Muscle of leg (tissue), 3 donors: ENCODE measurements at regions not wholly inside any gene's neighbourhood (a gene's known extent, or its start where the extent isn't known, plus 50 kb on each side); places are given as distances from the start of the nearest gene placed in this dataset.
A peak's percentile ranks its signal among the peaks of the same experiment; 100 is the strongest.
"Not testable (repeated sequence)": the region's sequence is repeated elsewhere in the genome, so short reads cannot be mapped to it uniquely, and the experiment has no call there.

Source experiments
- DNase-seq: peaks from one replicate; pipeline ENCODE4 v3.0.0; 2013
- H3K27ac ChIP-seq: one replicate; pipeline ENCODE4 v1.5.1; 2013; ENCODE audit warnings: mild to moderate bottlenecking, low read length, control low read depth
- H3K27me3 ChIP-seq: one replicate; pipeline ENCODE4 v1.6.1; 2013; ENCODE audit warnings: low read length; ENCODE audit not compliant: control insufficient read depth, insufficient read depth
- H3K36me3 ChIP-seq: one replicate; pipeline ENCODE4 v1.6.1; 2013; ENCODE audit warnings: low read length; ENCODE audit not compliant: control insufficient read depth, insufficient read depth
- H3K4me1 ChIP-seq: one replicate; pipeline ENCODE4 v1.6.1; 2013; ENCODE audit warnings: low read length; ENCODE audit not compliant: control insufficient read depth, insufficient read depth
- H3K4me3 ChIP-seq: one replicate; pipeline ENCODE4 v1.5.1; 2013; ENCODE audit warnings: low read length, control low read depth
- H3K9me3 ChIP-seq: replicated peaks from 2 replicates; pipeline ENCODE4 v1.6.1; 2013; ENCODE audit warnings: low read depth, low read length; ENCODE audit not compliant: control insufficient read depth
- WGBS: methylation state at CpG from one replicate; pipeline ENCODE4 v1.1.5; 2013; ENCODE audit warnings: missing lambda C conversion rate; ENCODE audit not compliant: insufficient coverage; 5-methylcytosine and 5-hydroxymethylcytosine counted together

DNA sequence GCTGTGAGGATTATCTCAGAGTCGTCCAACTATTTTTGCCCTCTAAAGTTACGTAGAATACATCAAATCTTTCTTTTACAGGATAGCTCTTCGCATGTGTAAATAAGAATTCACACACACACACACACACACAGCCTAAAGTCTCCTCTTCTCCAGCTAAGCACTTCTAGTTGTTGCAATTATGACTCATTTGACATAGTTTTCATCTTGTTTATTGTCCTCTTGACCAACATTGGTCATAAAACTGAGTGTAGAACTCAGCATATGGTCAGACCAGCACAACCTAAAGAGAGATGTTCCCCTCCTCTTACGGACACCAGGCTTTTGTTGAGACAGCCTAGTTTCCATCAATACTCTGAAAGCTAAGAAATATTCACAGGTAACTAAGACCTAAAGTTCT is 234.2 kb downstream of the BLID start:
- Histone ChIP-seq H3K4me3 (no peak overlapping the region), H3K9me3 (no peaks in the 10 kb centered on the region)
- no peak for DNase-seq

DNA sequence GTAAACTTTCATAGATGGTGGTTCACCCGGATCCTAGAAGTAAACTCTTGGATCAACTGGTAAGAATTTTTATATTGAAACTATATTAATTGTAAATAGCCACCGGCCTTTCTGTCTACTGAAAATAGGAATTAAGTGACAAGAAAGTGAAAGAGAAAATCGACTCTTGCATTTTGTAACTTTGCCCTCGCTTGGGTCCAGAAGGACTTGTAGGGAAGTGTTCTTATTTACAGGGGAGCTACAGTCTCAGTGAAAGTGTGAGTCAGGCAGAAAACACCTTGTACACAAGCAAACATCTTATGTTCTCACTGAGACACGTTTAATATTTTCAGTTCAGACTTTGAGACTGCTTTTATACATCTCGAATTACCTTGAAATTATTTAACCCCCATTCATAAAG is 238.9 kb downstream of the BLID start:
- Histone ChIP-seq H3K27me3 (no peaks in the 10 kb centered on the region), H3K4me3 (no peak overlapping the region), H3K36me3 (no peaks in the 10 kb centered on the region), H3K9me3 (no peaks in the 10 kb centered on the region), H3K4me1 (no peaks in the 10 kb centered on the region), H3K27ac (no peak overlapping the region)
- DNase-seq, result no peak
- no CpG with 5 or more reads among the region's 6 CpGs for WGBS

More for the DNA sequence above, 234.2 kb downstream of the BLID start:
- Histone ChIP-seq H3K36me3 (no peaks in the 10 kb centered on the region), H3K27me3 (no peaks in the 10 kb centered on the region), H3K27ac (no peak overlapping the region), H3K4me1 (peaks cover 10% of the 10 kb centered on the region)
- WGBS, result no CpG with 5 or more reads among the region's 4 CpGs

DNA sequence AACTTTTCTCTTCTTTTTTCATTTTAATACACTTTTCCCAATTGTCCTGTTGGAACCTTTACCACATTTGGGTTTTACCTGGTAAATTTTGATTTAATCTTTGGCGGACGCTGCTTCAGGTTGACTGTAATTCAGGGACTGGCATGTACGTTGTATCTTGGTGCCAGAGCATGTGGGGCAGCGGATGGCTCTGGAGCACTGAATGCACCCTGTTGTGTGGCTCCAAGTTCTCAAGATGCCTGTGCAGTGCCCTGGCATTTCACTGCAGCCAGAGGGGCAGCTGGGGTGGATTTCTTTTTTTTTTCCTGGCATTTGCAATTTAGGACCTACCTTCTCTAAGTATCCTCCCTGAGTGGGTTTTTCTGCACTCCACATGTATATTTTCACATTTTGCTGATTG is 242.2 kb downstream of the BLID start:
- H3K27me3 ChIP-seq, result no peaks in the 10 kb centered on the region
- peaks cover 8% of the 10 kb centered on the region for H3K4me1 ChIP-seq
- no peaks in the 10 kb centered on the region for H3K36me3 ChIP-seq
- no peak overlapping the region for H3K27ac ChIP-seq
- no peak for DNase-seq
- H3K4me3 ChIP-seq, result no peak overlapping the region
- no peaks in the 10 kb centered on the region for H3K9me3 ChIP-seq
- 98% methylated on average over 4 of the region's 4 CpGs for WGBS

DNA sequence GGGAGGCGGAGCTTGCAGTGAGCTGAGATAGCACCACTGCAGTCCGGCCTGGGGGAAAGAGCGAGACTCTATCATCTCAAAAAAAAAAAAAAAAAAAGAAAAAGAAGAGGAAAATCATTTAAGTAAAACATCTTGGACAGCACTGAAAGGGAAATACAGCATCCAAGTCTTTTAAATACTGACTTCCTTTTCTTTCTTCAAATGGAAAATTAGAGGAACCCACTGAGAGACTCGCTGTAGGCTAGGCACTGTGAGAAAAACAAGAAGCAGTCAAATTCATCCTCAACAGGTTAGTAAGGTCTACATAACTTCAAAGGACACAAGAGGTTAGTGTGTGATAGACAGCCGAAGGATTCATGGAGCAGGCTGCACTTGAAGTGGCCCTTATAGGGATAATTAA is 243.7 kb downstream of the BLID start:
- DNase-seq, result peak; percentile 57
- Histone ChIP-seq H3K9me3 (no peaks in the 10 kb centered on the region), H3K27me3 (no peaks in the 10 kb centered on the region), H3K4me3 (no peak overlapping the region), H3K4me1 (peaks cover 8% of the 10 kb centered on the region), H3K27ac (no peak overlapping the region), H3K36me3 (no peaks in the 10 kb centered on the region)
- WGBS, result no CpG with 5 or more reads among the region's 5 CpGs

DNA sequence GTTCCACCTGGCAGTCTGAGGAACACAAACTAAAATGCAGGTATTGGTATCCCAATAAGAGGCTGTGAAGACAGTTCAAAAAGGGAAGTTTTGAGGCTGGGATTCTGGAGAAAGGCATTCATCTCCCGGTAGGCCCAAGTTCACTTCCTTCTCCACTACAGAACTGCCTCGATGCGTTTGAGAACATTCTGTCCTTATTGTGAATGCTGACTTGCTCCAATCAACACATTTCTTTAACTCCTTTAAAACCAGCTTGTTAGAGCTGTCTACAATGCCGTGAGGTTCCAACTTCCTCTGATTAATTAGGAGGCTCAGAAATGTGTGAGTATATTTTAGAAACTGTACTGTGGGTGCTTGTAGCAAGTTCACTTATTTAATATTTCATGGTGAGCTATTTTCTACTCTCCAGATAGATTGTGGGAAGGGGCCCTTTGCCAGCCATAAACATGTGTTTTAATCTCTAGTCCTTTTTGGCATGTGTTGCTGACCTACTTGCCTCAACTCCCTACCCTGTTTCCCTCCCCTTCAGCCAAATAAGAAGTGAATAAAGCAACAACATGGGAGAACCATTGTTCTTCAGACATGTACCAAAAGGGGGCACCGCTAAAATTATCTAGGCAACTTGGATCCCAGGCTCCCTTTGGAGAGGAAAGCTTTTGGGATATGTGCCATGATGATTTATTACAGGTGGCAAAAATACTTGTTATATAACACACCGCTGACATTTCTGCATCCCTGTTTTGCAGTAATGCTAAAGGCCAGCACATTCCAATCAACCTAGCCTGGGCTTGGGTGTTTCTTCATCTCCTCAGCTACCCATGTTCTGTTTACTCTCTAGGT is 245.6 kb downstream of the BLID start:
- H3K27me3 ChIP-seq, result no peaks in the 10 kb centered on the region
- peaks cover 10% of the 10 kb centered on the region for H3K4me1 ChIP-seq
- no peaks in the 10 kb centered on the region for H3K36me3 ChIP-seq
- peak; percentile 43 for DNase-seq
- no peak overlapping the region for H3K4me3 ChIP-seq
- no peak overlapping the region for H3K27ac ChIP-seq
- no CpG with 5 or more reads among the region's 6 CpGs for WGBS
- no peaks in the 10 kb centered on the region for H3K9me3 ChIP-seq

DNA sequence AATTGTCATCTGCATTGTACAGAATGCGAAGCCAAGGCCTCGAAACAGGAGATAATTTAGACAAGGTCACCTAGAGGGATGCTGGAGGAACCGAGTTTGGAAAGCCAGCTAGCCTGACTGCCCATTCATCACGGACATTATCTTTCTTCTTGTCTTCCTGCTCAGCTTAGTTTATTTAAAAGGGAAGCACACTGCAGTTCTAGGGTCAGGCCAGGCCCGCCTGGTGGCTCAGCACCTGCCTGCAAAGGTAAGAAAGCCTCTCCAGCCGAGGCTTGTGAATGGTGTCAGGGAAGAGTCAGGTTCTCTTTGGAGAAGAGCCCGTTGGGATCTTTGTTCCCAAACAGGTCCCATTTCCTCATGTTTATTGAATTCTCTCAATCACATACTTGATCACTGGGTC is 246.5 kb downstream of the BLID start:
- Histone ChIP-seq H3K4me3 (no peak overlapping the region), H3K9me3 (no peaks in the 10 kb centered on the region), H3K36me3 (no peaks in the 10 kb centered on the region), H3K27me3 (no peaks in the 10 kb centered on the region), H3K27ac (no peak overlapping the region), H3K4me1 (peaks cover 10% of the 10 kb centered on the region)
- WGBS, result 88% methylated on average over 4 of the region's 7 CpGs
- DNase-seq, result no peak

DNA sequence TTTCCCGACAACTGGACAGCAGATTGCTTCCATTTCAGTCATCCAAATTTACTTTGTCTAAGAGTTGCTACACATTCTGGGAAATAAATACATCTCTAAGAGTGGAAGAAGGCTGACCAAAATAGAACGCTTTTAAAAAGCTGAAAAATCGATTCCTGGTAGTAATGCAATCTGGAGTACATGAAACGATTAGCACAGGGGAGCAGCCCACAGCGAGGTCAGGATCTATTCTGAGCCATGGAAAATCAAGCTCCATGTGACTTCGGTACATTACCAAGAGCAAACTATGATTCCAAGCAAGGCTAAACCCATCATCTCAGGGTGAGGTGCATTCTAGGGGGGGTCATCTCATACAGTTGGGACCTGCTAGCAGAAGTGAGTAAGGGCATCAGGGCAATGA is 249.3 kb downstream of the BLID start:
- H3K4me1 ChIP-seq, result peaks cover 10% of the 10 kb centered on the region
- no peaks in the 10 kb centered on the region for H3K36me3 ChIP-seq
- 55% methylated on average over 3 of the region's 6 CpGs for WGBS
- no peak overlapping the region for H3K27ac ChIP-seq
- no peaks in the 10 kb centered on the region for H3K9me3 ChIP-seq
- peak; percentile 66 for DNase-seq
- H3K4me3 ChIP-seq, result no peak overlapping the region
- H3K27me3 ChIP-seq, result no peaks in the 10 kb centered on the region

DNA sequence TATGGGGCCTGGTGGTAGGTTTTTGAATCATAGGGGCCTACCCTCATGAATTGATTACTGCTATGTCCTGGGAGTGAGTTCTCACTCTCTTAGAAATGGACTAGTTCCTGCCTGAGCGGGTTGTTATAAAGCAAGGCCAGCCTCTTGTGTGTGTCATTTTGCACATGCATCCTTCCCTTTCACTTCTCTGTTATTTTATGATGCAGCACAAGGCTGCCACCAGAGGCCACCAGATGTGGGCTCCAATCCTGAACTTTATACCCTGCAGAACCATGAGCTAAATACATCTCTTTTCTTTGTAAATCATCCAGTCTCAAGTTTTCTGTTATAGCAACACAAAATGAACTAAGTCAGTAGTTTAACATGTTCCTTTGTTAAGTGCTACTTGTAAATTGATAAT is 251.4 kb downstream of the BLID start:
- DNase-seq, result peak; percentile 27
- no peaks in the 10 kb centered on the region for H3K36me3 ChIP-seq
- H3K9me3 ChIP-seq, result no peaks in the 10 kb centered on the region
- H3K27me3 ChIP-seq, result no peaks in the 10 kb centered on the region
- H3K27ac ChIP-seq, result no peak overlapping the region
- no CpG with 5 or more reads among the region's 1 CpG for WGBS
- peaks cover 2% of the 10 kb centered on the region for H3K4me1 ChIP-seq
- no peak overlapping the region for H3K4me3 ChIP-seq

DNA sequence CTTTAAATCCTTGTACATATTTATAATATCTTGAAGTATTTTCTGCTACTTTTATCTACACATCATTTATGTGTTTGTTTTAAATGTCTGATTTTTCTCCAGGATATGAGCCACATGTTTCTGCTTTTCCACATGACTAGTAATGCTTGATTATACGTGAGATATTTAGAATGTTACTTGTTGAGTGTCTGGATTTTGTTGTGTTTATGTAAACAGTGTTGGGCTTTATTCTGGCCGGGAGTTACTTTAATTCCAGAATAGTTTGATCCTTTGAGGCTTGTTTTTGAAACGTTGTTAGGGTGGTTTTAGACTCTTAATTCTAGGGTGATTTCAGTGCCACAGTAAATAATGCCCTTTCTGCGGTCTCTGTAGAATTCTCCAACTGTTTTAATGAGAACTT is 252.9 kb downstream of the BLID start:
- H3K4me3 ChIP-seq, result no peak overlapping the region
- no CpG with 5 or more reads among the region's 4 CpGs for WGBS

DNA sequence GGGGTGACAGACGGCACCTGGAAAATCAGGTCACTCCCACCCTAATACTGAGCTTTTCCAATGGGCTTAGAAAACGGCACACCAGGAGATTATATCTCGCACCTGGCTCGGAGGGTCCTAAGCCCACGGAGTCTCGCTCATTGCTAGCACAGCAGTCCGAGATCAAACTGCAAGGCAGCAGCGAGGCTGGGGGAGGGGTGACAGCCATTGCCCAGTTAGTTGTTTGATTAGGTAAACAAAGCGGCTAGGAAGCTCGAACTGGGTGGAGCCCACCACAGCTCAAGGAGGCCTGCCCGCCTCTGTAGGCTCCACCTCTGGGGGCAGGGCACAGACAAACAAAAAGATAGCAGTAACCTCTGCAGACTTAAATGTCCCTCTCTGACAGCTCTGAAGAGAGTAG is 260.9 kb downstream of the BLID start:
- whole genome bisulfite sequencing, result 97% methylated on average over 8 of the region's 11 CpGs
- not testable (repeated sequence) for H3K9me3 ChIP-seq, DNase-seq, H3K27me3 ChIP-seq, H3K4me1 ChIP-seq, H3K4me3 ChIP-seq, H3K27ac ChIP-seq, H3K36me3 ChIP-seq

More for the DNA sequence above, 252.9 kb downstream of the BLID start:
- Histone ChIP-seq H3K27me3 (no peaks in the 10 kb centered on the region), H3K27ac (no peak overlapping the region), H3K9me3 (no peaks in the 10 kb centered on the region), H3K4me1 (peaks cover 2% of the 10 kb centered on the region), H3K36me3 (no peaks in the 10 kb centered on the region)
- DNase-seq, result no peak

DNA sequence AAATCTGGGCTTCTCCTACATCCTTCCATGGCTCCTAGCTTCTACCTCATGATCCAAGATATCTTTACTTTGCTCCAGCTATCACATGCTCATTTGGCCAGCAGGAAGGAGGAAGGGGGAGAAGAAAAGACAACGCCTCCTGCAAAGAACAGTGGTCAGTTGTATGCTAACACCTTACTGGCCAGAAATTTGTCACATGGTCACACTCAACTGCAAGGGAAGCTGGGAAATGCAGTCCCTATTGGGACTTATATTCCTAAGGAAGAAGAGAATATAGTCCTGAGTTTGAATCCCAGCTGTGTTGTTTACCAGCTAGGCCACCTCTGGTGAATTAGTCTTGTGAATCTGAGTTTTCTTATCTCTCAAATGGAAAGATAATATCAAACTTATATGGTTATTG is 272.0 kb downstream of the BLID start:
- H3K4me1 ChIP-seq, result peaks cover 3% of the 10 kb centered on the region
- H3K36me3 ChIP-seq, result no peaks in the 10 kb centered on the region
- H3K27ac ChIP-seq, result no peak overlapping the region
- no peaks in the 10 kb centered on the region for H3K27me3 ChIP-seq
- no peaks in the 10 kb centered on the region for H3K9me3 ChIP-seq
- WGBS, result no CpG with 5 or more reads among the region's 1 CpG
- H3K4me3 ChIP-seq, result no peak overlapping the region
- DNase-seq, result no peak
